ENCODE measurements at regions not wholly inside any gene's neighbourhood (a gene's known extent, or its start where the extent isn't known, plus 50 kb on each side); places are given as distances from the start of the nearest gene placed in this dataset.

GRCh38 chr15:66832664-66833063, 130.6 kb downstream of the SMAD6 start:
- H3K4me3 Mint-ChIP-seq, result no peak overlapping the region
- no peak for DNase-seq (ENCODE audit: low spot score)
- no peaks in the 10 kb centered on the region for H3K4me1 Mint-ChIP-seq (ENCODE audit: low read depth in 2 of 2)
- ATAC-seq, result no peak
- peaks cover 7% of the 10 kb centered on the region in 2 donors for H3K27me3 Mint-ChIP-seq
- H3K9me3 Mint-ChIP-seq, result no peaks in the 10 kb centered on the region
- no peaks in the 10 kb centered on the region for H3K36me3 Mint-ChIP-seq
- no peak overlapping the region for H3K27ac Mint-ChIP-seq

GRCh38 chr15:66833371-66833770, 131.3 kb downstream of the SMAD6 start:
- Mint-ChIP-seq H3K36me3 (no peaks in the 10 kb centered on the region), H3K9me3 (no peaks in the 10 kb centered on the region), H3K27ac (no peak overlapping the region), H3K4me3 (no peak overlapping the region), H3K4me1 (ENCODE audit: low read depth in 2 of 2) (no peaks in the 10 kb centered on the region), H3K27me3 (peaks cover 7% of the 10 kb centered on the region in 2 donors)
- no peak for DNase-seq (ENCODE audit: low spot score)
- no peak for ATAC-seq

DNA sequence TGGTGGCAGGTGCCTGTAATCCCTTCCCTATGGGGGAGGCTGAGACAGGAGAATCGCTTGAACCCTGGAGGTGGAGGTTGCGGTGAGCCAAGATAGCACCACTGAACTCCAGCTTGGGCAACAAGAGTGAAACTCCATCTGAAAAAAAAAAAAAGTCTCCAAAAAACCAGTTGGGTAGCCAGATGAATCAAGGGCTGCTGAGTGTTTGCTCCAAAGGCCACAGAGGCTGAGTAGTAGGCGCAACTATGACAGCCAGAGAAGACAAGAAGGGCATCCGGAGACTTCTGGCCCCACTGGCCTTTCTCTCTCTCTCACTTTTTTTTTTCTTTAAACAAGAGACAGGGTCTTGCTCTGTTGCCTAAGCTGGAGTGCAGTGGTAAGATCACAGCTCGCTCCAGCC, 131.8 kb downstream of the SMAD6 start:
- DNase-seq (ENCODE audit: low spot score) (no peak), ATAC-seq (no peak)
- H3K27ac Mint-ChIP-seq, result no peak overlapping the region
- no peaks in the 10 kb centered on the region for H3K4me1 Mint-ChIP-seq (ENCODE audit: low read depth in 2 of 2)
- H3K27me3 Mint-ChIP-seq, result peaks cover 7% of the 10 kb centered on the region in 2 donors
- no peaks in the 10 kb centered on the region for H3K9me3 Mint-ChIP-seq
- no peak overlapping the region for H3K4me3 Mint-ChIP-seq
- no peaks in the 10 kb centered on the region for H3K36me3 Mint-ChIP-seq

GRCh38 chr15:66834881-66835878, 133.1 kb downstream of the SMAD6 start:
- no peak for ATAC-seq

DNA sequence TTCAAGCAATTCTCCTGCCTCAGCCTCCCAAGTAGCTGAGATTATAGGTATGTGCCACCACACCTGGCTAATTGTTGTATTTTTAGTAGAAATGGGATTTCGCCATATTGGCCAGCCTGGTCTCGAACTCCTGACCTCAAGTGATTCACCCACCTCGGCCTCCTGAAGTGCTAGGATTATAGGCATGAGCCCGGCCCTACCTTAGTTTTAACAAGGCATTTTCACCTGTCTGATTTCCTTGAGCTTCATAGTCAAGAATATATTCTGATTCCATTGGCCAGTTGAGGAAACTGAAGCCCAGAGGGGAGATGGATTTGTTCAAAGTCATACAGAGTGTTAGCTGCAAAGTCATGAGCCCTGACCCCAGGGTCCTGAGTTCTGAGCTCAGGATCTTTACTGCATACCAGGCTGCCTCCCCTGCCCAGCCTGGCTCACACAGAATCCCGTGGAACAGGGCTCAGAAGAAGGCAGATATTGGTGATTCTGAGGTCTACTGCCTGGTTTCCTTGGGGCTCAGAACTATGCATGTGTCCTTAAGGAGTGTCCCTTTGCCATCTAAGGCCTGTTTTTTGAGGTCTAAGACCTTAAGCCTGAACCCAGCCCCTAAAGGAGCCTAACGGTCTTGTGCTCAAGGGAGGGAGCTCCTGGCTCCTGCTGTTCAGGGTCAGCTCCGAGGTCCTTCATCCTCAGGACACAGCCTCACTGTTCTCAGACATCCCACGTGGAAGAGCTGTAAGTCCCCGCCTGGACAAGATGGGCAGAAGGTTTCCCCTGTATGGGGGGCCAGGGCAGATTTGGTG, 134.4 kb downstream of the SMAD6 start:
- no peaks in the 10 kb centered on the region for H3K4me1 Mint-ChIP-seq (ENCODE audit: low read depth in 2 of 2)
- ATAC-seq, result no peak
- no peaks in the 10 kb centered on the region for H3K36me3 Mint-ChIP-seq
- H3K27ac Mint-ChIP-seq, result no peak overlapping the region
- DNase-seq (ENCODE audit: low spot score), result no peak
- no peaks in the 10 kb centered on the region for H3K9me3 Mint-ChIP-seq
- H3K27me3 Mint-ChIP-seq, result peaks cover 6% of the 10 kb centered on the region in 2 donors
- H3K4me3 Mint-ChIP-seq, result no peak overlapping the region

More at GRCh38 chr15:66834881-66835878, 133.1 kb downstream of the SMAD6 start:
- Mint-ChIP-seq H3K36me3 (no peaks in the 10 kb centered on the region), H3K27ac (no peak overlapping the region), H3K4me1 (ENCODE audit: low read depth in 2 of 2) (no peaks in the 10 kb centered on the region), H3K27me3 (peaks cover 7 to 9% of the 10 kb centered on the region in 2 donors), H3K9me3 (no peaks in the 10 kb centered on the region), H3K4me3 (no peak overlapping the region)
- no peak for DNase-seq (ENCODE audit: low spot score)

DNA sequence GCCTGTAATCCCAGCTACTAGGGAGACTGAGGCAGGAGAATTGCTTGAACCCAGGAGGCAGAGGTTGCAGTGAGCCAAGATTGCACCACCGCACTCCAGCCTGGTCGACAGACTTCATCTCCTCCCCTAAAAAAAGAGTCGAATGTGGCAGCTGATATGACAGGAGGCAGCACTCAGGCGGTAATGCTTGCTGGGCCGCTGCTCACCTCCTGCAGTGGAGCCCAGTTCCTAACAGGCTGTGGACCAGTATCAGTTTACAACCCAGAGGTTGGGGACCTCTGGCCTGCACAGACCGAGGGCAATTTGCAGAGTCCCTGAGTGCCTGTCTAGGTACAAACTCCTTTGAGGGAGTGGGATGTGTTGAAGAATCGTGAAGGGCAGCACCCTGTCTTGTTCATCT, 136.2 kb downstream of the SMAD6 start:
- ATAC-seq, result no peak
- no peak for DNase-seq (ENCODE audit: low spot score)

GRCh38 chr15:66838671-66839239, 136.7 kb downstream of the SMAD6 start:
- ATAC-seq (no peak), DNase-seq (ENCODE audit: low spot score) (no peak)
- Mint-ChIP-seq H3K27ac (no peak overlapping the region), H3K36me3 (no peaks in the 10 kb centered on the region), H3K4me1 (ENCODE audit: low read depth in 2 of 2) (no peaks in the 10 kb centered on the region), H3K9me3 (no peaks in the 10 kb centered on the region), H3K4me3 (no peak overlapping the region), H3K27me3 (peaks cover 15 to 16% of the 10 kb centered on the region in 2 donors)

More for the DNA sequence above, 136.2 kb downstream of the SMAD6 start:
- H3K27me3 Mint-ChIP-seq, result peaks cover 15% of the 10 kb centered on the region in 2 donors
- no peaks in the 10 kb centered on the region for H3K4me1 Mint-ChIP-seq (ENCODE audit: low read depth in 2 of 2)
- no peaks in the 10 kb centered on the region for H3K36me3 Mint-ChIP-seq
- H3K4me3 Mint-ChIP-seq, result no peak overlapping the region
- H3K9me3 Mint-ChIP-seq, result no peaks in the 10 kb centered on the region
- no peak overlapping the region for H3K27ac Mint-ChIP-seq

GRCh38 chr15:66839506-66840112, 137.6 kb downstream of the SMAD6 start:
- Mint-ChIP-seq H3K4me1 (ENCODE audit: low read depth in 2 of 2) (no peaks in the 10 kb centered on the region), H3K36me3 (no peaks in the 10 kb centered on the region), H3K27me3 (peaks cover 15 to 17% of the 10 kb centered on the region in 2 donors), H3K9me3 (no peaks in the 10 kb centered on the region), H3K27ac (no peak overlapping the region), H3K4me3 (no peak overlapping the region)
- ATAC-seq (no peak), DNase-seq (ENCODE audit: low spot score) (no peak)

- Mint-ChIP-seq H3K27me3 (peaks cover 23 to 26% of the 10 kb centered on the region in 2 donors), H3K4me3 (no peak overlapping the region), H3K4me1 (ENCODE audit: low read depth in 2 of 2) (no peaks in the 10 kb centered on the region), H3K27ac (no peak overlapping the region), H3K9me3 (no peaks in the 10 kb centered on the region), H3K36me3 (no peaks in the 10 kb centered on the region)
- DNase-seq (ENCODE audit: low spot score), result no peak
- ATAC-seq, result no peak
Observed at GRCh38 chr15:66840615-66841390, 138.8 kb downstream of the SMAD6 start.

GRCh38 chr15:66841953-66842681, 140.1 kb downstream of the SMAD6 start:
- Mint-ChIP-seq H3K27me3 (peaks cover 29 to 31% of the 10 kb centered on the region in 2 donors), H3K9me3 (no peaks in the 10 kb centered on the region), H3K4me3 (no peak overlapping the region), H3K27ac (no peak overlapping the region), H3K36me3 (no peaks in the 10 kb centered on the region), H3K4me1 (ENCODE audit: low read depth in 2 of 2) (no peaks in the 10 kb centered on the region)
- no peak for DNase-seq (ENCODE audit: low spot score)
- peak; percentile 58 to 71 for ATAC-seq

GRCh38 chr15:66842710-66843441, 140.8 kb downstream of the SMAD6 start:
- H3K27ac Mint-ChIP-seq, result no peak overlapping the region

GRCh38 chr15:66843581-66843980, 141.5 kb downstream of the SMAD6 start:
- no peaks in the 10 kb centered on the region for H3K4me1 Mint-ChIP-seq (ENCODE audit: low read depth in 2 of 2)
- H3K36me3 Mint-ChIP-seq, result no peaks in the 10 kb centered on the region
- H3K4me3 Mint-ChIP-seq, result no peak overlapping the region
- H3K27ac Mint-ChIP-seq, result no peak overlapping the region
- H3K9me3 Mint-ChIP-seq, result no peaks in the 10 kb centered on the region
- no peak for ATAC-seq
- no peak for DNase-seq (ENCODE audit: low spot score)
- H3K27me3 Mint-ChIP-seq, result peaks cover 29 to 31% of the 10 kb centered on the region in 2 donors

More at GRCh38 chr15:66842710-66843441, 140.8 kb downstream of the SMAD6 start:
- Mint-ChIP-seq H3K4me3 (peak overlapping the region; percentile 22), H3K36me3 (no peaks in the 10 kb centered on the region), H3K4me1 (ENCODE audit: low read depth in 2 of 2) (no peaks in the 10 kb centered on the region), H3K9me3 (no peaks in the 10 kb centered on the region), H3K27me3 (peaks cover 29 to 31% of the 10 kb centered on the region in 2 donors)
- DNase-seq (ENCODE audit: low spot score), result no peak
- peak in 1 of 2 donors; percentile 29 for ATAC-seq
